ENCODE measurements at regions not wholly inside any gene's neighbourhood (a gene's known extent, or its start where the extent isn't known, plus 50 kb on each side); places are given as distances from the start of the nearest gene placed in this dataset.

GRCh38 chr3:150299201-150299600 lies 108.9 kb upstream of the TSC22D2 start:
- TF ChIP-seq CTCF (conservative IDR thresholded peaks at IDR 0.05), result no peak
- TF ChIP-seq ZFX (IDR thresholded peaks at IDR 0.05), result no peak

All from C4-2B (cell line).